Motor neuron (in vitro differentiated cells): ENCODE measurements at regions not wholly inside any gene's neighbourhood (a gene's known extent, or its start where the extent isn't known, plus 50 kb on each side); places are given as distances from the start of the nearest gene placed in this dataset.

Experiments used
- ATAC-seq, 8 experiments: fragments of 200-7000 bp; cut with Tn5 transposase; replicated peaks in 6 of 8; 2 replicates each; pipeline ENCODE4 v1.8.0; 2021; ENCODE audit warnings: mild to moderate bottlenecking in 8 of 8, moderate library complexity in 8 of 8
- H3K27ac ChIP-seq, 2 donors: fragments of 250-450 bp; sonication (Bioruptor Pico); 2 replicates each; pipeline ENCODE4 v1.9.0; 2021; ENCODE audit warnings: antibody characterized with exemption in 2 of 2, mild to moderate bottlenecking in 2 of 2, moderate library complexity in 1 of 2
- H3K4me1 ChIP-seq, 2 donors: fragments of 250-450 bp; sonication (Bioruptor Pico); replicated peaks in 1 of 2; 2 replicates each; pipeline ENCODE4 v1.6.1; 2021; ENCODE audit warnings: antibody characterized with exemption in 2 of 2, mild to moderate bottlenecking in 2 of 2, moderate library complexity in 1 of 2
- H3K4me3 ChIP-seq, 5 donors: fragments of 250-450 bp; sonication (Bioruptor Pico); 2 replicates each; pipeline ENCODE4 v1.9.0; 2021; ENCODE audit warnings: antibody characterized with exemption in 5 of 5, mild to moderate bottlenecking in 5 of 5, moderate library complexity in 4 of 5
- WGBS, 10 experiments: fragments of 450-650 bp; shearing (Covaris generic); methylation state at CpG; one replicate each; pipeline ENCODE4 v1.0.0; 2022; 5-methylcytosine and 5-hydroxymethylcytosine counted together
- in situ Hi-C, 9 experiments: fragments of 400-800 bp; cut with MboI; loops; one replicate each; pipeline ENCODE4 v1.15.0; 2021; ENCODE audit warnings: low sequenced_read_pairs in 9 of 9, low pct_unique_long_range_greater_than_20kb in 2 of 9; ENCODE audit not compliant: unreplicated experiment in 9 of 9

- WGBS, 10 experiments: 27 to 100% (median 94%) methylated on average over 1 to 4 of the region's 4 CpGs
- no peak overlapping the region for H3K27ac ChIP-seq
- no peak for ATAC-seq
- in situ Hi-C loops: loop anchor here in 1 of 9 experiments (25.0 kb wide), 1 partner anchor 104 kb away; no protein-coding TSS in a partner anchor
- H3K4me1 ChIP-seq: no peaks in the 10 kb centered on the region
- H3K4me3 ChIP-seq: no peak overlapping the region
These were observed 800.0 kb upstream of the FANCL start for GRCh38 chr2:59041139-59041538.

GRCh38 chr2:59034837-59035236 is 793.7 kb upstream of the FANCL start:
- Histone ChIP-seq H3K27ac (no peak overlapping the region), H3K4me1 (no peaks in the 10 kb centered on the region), H3K4me3 (no peak overlapping the region)
- in situ Hi-C loops: loop anchor here in 1 of 9 experiments (25.0 kb wide), 1 partner anchor 98 kb away; no protein-coding TSS in a partner anchor
- 0 to 33% methylated on average over 1 of the region's 1 CpG; no CpG with 5 or more reads in 8 of the 10 experiments for WGBS, 10 experiments
- ATAC-seq: peak in 5 of 8 experiments; percentile 54 to 94 (median 70)

DNA sequence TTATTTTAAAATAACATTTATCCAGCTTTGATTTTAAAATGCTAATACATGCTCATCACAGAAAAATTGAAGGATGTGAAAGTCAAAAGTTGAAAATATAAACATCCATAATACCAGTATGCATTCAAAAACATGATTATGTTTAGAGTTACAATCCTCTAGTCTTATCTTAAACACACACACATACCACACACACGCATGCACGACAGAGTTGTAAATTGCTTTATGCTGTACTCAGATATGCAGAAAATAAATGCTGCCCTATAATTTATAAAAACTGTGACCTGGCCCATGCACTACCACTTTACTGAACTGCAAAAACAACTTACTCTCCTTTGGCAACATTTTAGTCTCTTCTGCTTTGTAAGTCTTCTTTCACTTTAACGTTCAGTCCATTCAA is 793.0 kb upstream of the FANCL start:
- Histone ChIP-seq H3K4me1 (no peaks in the 10 kb centered on the region), H3K27ac (no peak overlapping the region), H3K4me3 (no peak overlapping the region)
- in situ Hi-C loops: loop anchor here in 1 of 9 experiments (25.0 kb wide), 1 partner anchor 97 kb away; no protein-coding TSS in a partner anchor
- ATAC-seq: peak in 1 of 8 experiments; percentile 10
- WGBS, 10 experiments: 13 to 100% (median 67%) methylated on average over 1 to 3 of the region's 3 CpGs; no CpG with 5 or more reads in 1 of the 10 experiments

- Histone ChIP-seq H3K4me3 (no peak overlapping the region), H3K27ac (no peak overlapping the region), H3K4me1 (no peaks in the 10 kb centered on the region)
- peak in 1 of 8 experiments; percentile 37 for ATAC-seq
- 6 to 100% (median 80%) methylated on average over 1 of the region's 1 CpG for WGBS, 10 experiments
- in situ Hi-C loops: loop anchor here in 1 of 9 experiments (25.0 kb wide), 1 partner anchor 96 kb away; no protein-coding TSS in a partner anchor
These were observed 792.5 kb upstream of the FANCL start for GRCh38 chr2:59033661-59034060.

DNA sequence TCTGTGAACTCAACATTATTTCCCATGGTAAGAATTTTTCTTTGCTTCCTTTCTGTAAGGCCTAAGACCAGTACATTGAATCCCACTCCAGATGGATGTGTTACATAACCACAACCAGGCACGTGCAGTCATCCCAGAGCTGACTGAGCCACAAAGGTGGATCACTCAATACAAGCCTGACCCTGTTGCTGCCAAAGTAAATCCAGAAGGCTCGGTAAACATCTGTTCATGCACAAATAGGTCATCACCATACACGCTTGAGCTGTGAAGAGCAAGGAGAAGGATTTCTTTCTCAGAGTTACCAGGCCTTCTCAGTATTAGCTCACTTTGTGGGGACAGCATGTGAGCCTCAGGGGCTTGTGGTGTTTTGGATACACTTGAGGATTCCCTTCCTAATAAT is 791.4 kb upstream of the FANCL start:
- Histone ChIP-seq H3K27ac (no peak overlapping the region), H3K4me1 (no peaks in the 10 kb centered on the region), H3K4me3 (no peak overlapping the region)
- WGBS, 10 experiments: 13 to 96% (median 88%) methylated on average over 1 to 3 of the region's 3 CpGs; no CpG with 5 or more reads in 3 of the 10 experiments
- in situ Hi-C loops: loop anchor here in 1 of 9 experiments (25.0 kb wide), 1 partner anchor 95 kb away; no protein-coding TSS in a partner anchor
- ATAC-seq: peak in 4 of 8 experiments; percentile 21 to 69 (median 38)

- 5 to 88% (median 55%) methylated on average over 1 to 6 of the region's 6 CpGs; no CpG with 5 or more reads in 4 of the 10 experiments for WGBS, 10 experiments
- in situ Hi-C loops: loop anchor here in 1 of 9 experiments (25.0 kb wide), 1 partner anchor 92 kb away; no protein-coding TSS in a partner anchor
- no peak for ATAC-seq
- no peaks in the 10 kb centered on the region for H3K4me1 ChIP-seq
- H3K4me3 ChIP-seq: no peak overlapping the region
- H3K27ac ChIP-seq: no peak overlapping the region
These were observed 787.9 kb upstream of the FANCL start for GRCh38 chr2:59029058-59029457.

DNA sequence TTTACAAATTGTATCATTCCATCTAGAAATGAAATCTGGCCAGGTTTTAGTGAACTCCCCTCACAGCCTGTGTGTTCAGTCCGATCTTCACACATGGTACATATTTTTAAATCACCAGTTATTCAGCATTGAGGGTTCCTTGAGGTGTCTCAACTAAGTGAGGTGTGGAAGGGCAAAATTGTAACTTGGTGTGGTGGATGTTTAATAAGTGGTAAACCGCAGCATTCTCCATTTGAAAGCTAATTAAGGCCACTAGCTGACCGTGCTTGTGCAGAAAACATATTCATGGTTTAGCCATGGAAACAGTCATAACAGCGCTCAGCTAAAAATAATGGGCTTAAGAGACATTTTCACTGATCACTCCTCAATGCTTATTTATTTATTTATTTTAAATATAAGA is 786.2 kb upstream of the FANCL start:
- Histone ChIP-seq H3K4me1 (no peaks in the 10 kb centered on the region), H3K27ac (no peak overlapping the region), H3K4me3 (no peak overlapping the region)
- in situ Hi-C loops: loop anchor here in 1 of 9 experiments (25.0 kb wide), 1 partner anchor 90 kb away; no protein-coding TSS in a partner anchor
- no peak for ATAC-seq
- WGBS, 10 experiments: 49 to 100% (median 94%) methylated on average over 1 to 4 of the region's 4 CpGs

- Histone ChIP-seq H3K27ac (no peak overlapping the region), H3K4me1 (no peaks in the 10 kb centered on the region), H3K4me3 (no peak overlapping the region)
- ATAC-seq: peak in 5 of 8 experiments; percentile 30 to 79 (median 50)
- in situ Hi-C loops: loop anchor here in 1 of 9 experiments (25.0 kb wide), 1 partner anchor 88 kb away; no protein-coding TSS in a partner anchor
- 24 to 100% (median 79%) methylated on average over 1 to 5 of the region's 5 CpGs for WGBS, 10 experiments
These were observed 784.1 kb upstream of the FANCL start for GRCh38 chr2:59025157-59025757.

DNA sequence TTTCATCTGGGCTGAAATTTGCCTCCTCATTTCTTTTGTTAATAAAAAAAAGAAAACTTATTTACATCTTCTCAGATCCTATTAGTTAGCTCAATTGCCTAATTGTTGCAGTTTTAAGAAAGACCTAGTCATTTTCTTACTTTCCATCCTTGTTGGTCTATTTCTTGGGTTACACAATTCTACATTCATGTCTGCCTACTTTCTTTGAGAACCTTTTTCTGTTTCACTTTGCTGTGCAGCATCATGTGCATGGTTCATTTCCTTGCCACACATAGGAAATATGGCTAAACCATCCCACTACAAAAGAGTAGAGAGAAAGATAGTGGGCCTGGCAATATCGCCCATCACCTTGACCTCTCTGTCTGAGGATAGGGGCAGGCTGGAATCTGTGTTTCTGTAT is 780.7 kb upstream of the FANCL start:
- in situ Hi-C loops: no loop called here
- Histone ChIP-seq H3K27ac (no peak overlapping the region), H3K4me3 (no peak overlapping the region), H3K4me1 (peaks cover 6 to 15% of the 10 kb centered on the region in 2 donors)
- ATAC-seq: no peak
- WGBS, 10 experiments: 17 to 100% (median 83%) methylated on average over 1 of the region's 1 CpG; no CpG with 5 or more reads in 5 of the 10 experiments

GRCh38 chr2:59019566-59020159 is 778.5 kb upstream of the FANCL start:
- no peak overlapping the region for H3K4me3 ChIP-seq
- ATAC-seq: no peak
- in situ Hi-C loops: no loop called here
- no peak overlapping the region for H3K27ac ChIP-seq
- 24 to 96% (median 85%) methylated on average over 3 to 7 of the region's 7 CpGs; no CpG with 5 or more reads in 1 of the 10 experiments for WGBS, 10 experiments
- peaks cover 6 to 15% of the 10 kb centered on the region in 2 donors for H3K4me1 ChIP-seq

DNA sequence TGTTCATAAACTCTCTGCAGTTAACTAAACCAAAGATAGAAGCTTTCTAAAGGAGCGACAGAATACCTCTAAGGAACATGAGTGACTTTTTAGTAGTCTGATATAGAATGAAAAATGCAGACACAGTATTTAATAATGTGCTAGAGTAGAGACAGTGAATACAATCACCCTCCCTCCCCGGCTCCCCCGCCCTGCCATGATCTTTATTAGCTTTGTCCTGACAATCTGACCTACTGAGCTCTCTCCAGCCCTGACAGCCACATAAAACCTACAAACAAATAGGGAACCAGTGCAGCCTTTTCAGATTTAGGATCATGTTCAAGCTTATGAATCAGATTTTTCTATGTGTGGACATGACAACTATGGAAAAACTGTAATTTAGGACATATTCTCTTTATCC is 777.6 kb upstream of the FANCL start:
- peaks cover 6 to 15% of the 10 kb centered on the region in 2 donors for H3K4me1 ChIP-seq
- no peak overlapping the region for H3K27ac ChIP-seq
- peak in 6 of 8 experiments; percentile 21 to 71 (median 52) for ATAC-seq
- H3K4me3 ChIP-seq: no peak overlapping the region
- in situ Hi-C loops: no loop called here
- 20 to 80% (median 60%) methylated on average over 1 to 3 of the region's 3 CpGs; no CpG with 5 or more reads in 4 of the 10 experiments for WGBS, 10 experiments

- in situ Hi-C loops: no loop called here
- 55 to 100% (median 78%) methylated on average over 2 to 6 of the region's 6 CpGs; no CpG with 5 or more reads in 4 of the 10 experiments for WGBS, 10 experiments
- no peak for ATAC-seq
- Histone ChIP-seq H3K27ac (no peak overlapping the region), H3K4me3 (no peak overlapping the region), H3K4me1 (peaks cover 6 to 15% of the 10 kb centered on the region in 2 donors)
These were observed 773.9 kb upstream of the FANCL start for GRCh38 chr2:59015027-59015426.

GRCh38 chr2:59012971-59013370 is 771.8 kb upstream of the FANCL start:
- no peak overlapping the region for H3K27ac ChIP-seq

More at GRCh38 chr2:59012971-59013370, 771.8 kb upstream of the FANCL start:
- H3K4me1 ChIP-seq: no peaks in the 10 kb centered on the region
- no peak for ATAC-seq
- H3K4me3 ChIP-seq: no peak overlapping the region
- in situ Hi-C loops: no loop called here
- WGBS, 10 experiments: 86 to 100% (median 100%) methylated on average over 1 of the region's 1 CpG; no CpG with 5 or more reads in 6 of the 10 experiments
